Upper lobe of left lung (tissue), 4 donors: ENCODE measurements at regions not wholly inside any gene's neighbourhood (a gene's known extent, or its start where the extent isn't known, plus 50 kb on each side); places are given as distances from the start of the nearest gene placed in this dataset.

Source experiments
- CTCF ChIP-seq, 6 experiments: fragments of 450-650 bp in 4 of 6; fragments of 200-600 bp in 2 of 6; sonication (generic) in 2 of 6; IDR thresholded peaks; one replicate each; pipeline ENCODE4 v1.5.1; 2016 to 2019; ENCODE audit warnings: antibody characterized with exemption in 6 of 6
- POLR2A ChIP-seq, 4 donors: fragments of 450-650 bp; IDR thresholded peaks; one replicate each; pipeline ENCODE4 v1.5.1; 2016 to 2017; ENCODE audit warnings: antibody characterized with exemption in 4 of 4, mild to moderate bottlenecking in 2 of 4
- POLR2AphosphoS5 ChIP-seq, 2 donors: sonication (generic); formaldehyde crosslinking; IDR thresholded peaks; one replicate each; pipeline ENCODE4 v1.5.1; 2017; ENCODE audit warnings: antibody characterized with exemption in 2 of 2

- TF ChIP-seq CTCF (IDR thresholded peaks at IDR 0.05) (no peak), POLR2A (IDR thresholded peaks at IDR 0.05) (no peak), POLR2AphosphoS5 (IDR thresholded peaks at IDR 0.05) (no peak)
Measured at GRCh38 chr7:97495487-97495886, 236.4 kb upstream of the TAC1 start.
